ENCODE measurements at regions not wholly inside any gene's neighbourhood (a gene's known extent, or its start where the extent isn't known, plus 50 kb on each side); places are given as distances from the start of the nearest gene placed in this dataset.

GRCh38 chr9:119768266-119768665 lies 399.0 kb upstream of the BRINP1 start:
- TF ChIP-seq POLR2AphosphoS5 (IDR thresholded peaks at IDR 0.05; ENCODE audit: insufficient read depth, low read depth, low read length) (no peak), EZH2 (IDR thresholded peaks at IDR 0.05; ENCODE audit: borderline replicate concordance, low read depth, low read length, severe bottlenecking) (no peak), CTCF (IDR thresholded peaks at IDR 0.05; ENCODE audit: extremely low read depth in 1 of 2, insufficient read depth in 1 of 2, low read depth in 1 of 2, low read length in 2 of 2) (no peak), MAX (IDR thresholded peaks at IDR 0.05; ENCODE audit: insufficient read depth, insufficient read length) (no peak), POLR2A (IDR thresholded peaks at IDR 0.05; ENCODE audit: low read depth, low read length) (no peak)

Measured in endothelial cell of umbilical vein (primary cell).